ENCODE measurements at regions not wholly inside any gene's neighbourhood (a gene's known extent, or its start where the extent isn't known, plus 50 kb on each side); places are given as distances from the start of the nearest gene placed in this dataset.

DNA sequence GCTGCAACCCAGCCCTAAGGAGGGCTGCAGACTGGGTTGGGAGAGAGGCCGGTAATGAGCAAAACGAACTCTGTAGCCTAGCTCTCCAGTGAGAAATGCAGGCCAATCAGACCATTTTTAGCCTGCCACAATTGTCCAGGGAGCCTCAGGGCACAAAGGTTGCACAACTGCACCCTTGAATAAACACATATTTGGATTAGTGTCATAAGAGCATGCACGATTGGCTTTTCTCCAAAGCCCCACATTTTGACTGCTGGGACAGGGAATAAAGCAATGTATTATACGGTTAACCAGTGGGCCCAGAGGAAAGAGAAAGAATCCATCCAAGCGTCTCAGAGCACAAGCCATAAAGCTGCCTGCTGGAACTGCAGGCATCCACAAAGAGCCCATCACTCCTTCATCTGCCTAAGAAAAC is 729.4 kb upstream of the SGCG start:
- Histone ChIP-seq H3K4me2 (replicated peaks; ENCODE audit: low read depth, low read length, poor library complexity, severe bottlenecking) (no peak overlapping the region), H3K9me3 (ENCODE audit: control extremely low read depth in 1 of 3, control insufficient read depth in 2 of 3, insufficient read depth in 1 of 3, low read length in 2 of 3) (no peaks in the 10 kb centered on the region), H3K9ac (ENCODE audit: low read length) (no peak overlapping the region), H3K36me3 (replicated peaks in 1 of 2; ENCODE audit: control extremely low read depth in 1 of 2, control insufficient read depth in 1 of 2, extremely low read depth in 1 of 2, insufficient read depth in 2 of 2, low read length in 1 of 2) (no peaks in the 10 kb centered on the region), H3K4me1 (ENCODE audit: control insufficient read depth in 2 of 2, insufficient read depth in 2 of 2, low read length in 2 of 2) (no peaks in the 10 kb centered on the region), H3K4me3 (ENCODE audit: control extremely low read depth in 1 of 5, extremely low read depth in 1 of 5, insufficient read depth in 1 of 5, low read depth in 2 of 5, low read length in 4 of 5) (no peak overlapping the region), H3K27ac (ENCODE audit: low read length in 2 of 2) (no peak overlapping the region), H4K20me1 (ENCODE audit: control insufficient read depth, insufficient read depth, low read length, poor library complexity, severe bottlenecking) (no peaks in the 10 kb centered on the region), H2AFZ (ENCODE audit: insufficient read depth, low read depth, low read length, poor library complexity, severe bottlenecking) (no peak overlapping the region), H3K27me3 (replicated peaks in 1 of 4; ENCODE audit: control extremely low read depth in 1 of 4, control insufficient read depth in 3 of 4, insufficient read depth in 4 of 4, low read length in 3 of 4) (no peaks in the 10 kb centered on the region), H3K79me2 (ENCODE audit: control insufficient read depth, insufficient read depth, low read length) (no peaks in the 10 kb centered on the region)
- no peaks in the 10 kb centered on the region for H3K4me1 Mint-ChIP-seq
- TF ChIP-seq EZH2 (IDR thresholded peaks at IDR 0.05; ENCODE audit: borderline replicate concordance, insufficient read depth, low read depth, low read length, poor library complexity, severe bottlenecking) (no peak), CTCF (IDR thresholded peaks at IDR 0.05) (no peak)
- ChIA-PET CTCF (no interaction called here), POLR2A (no interaction called here)
- 90% methylated on average over 3 of the region's 5 CpGs for WGBS (ENCODE audit: insufficient coverage)
- peaks cover 6% of the 10 kb centered on the region for H3K9me3 Mint-ChIP-seq (ENCODE audit: insufficient read depth)
- ATAC-seq (ENCODE audit: low read depth): no peak
- no peak overlapping the region for H3K4me3 Mint-ChIP-seq
- no peak overlapping the region for H3K27ac Mint-ChIP-seq
- no peaks in the 10 kb centered on the region for H3K27me3 Mint-ChIP-seq
- intact Hi-C loops (cut with micrococcal nuclease): no loop called here
- DNase-seq: no peak

GRCh38 chr13:22454586-22454985 is 726.2 kb upstream of the SGCG start:
- Mint-ChIP-seq H3K9me3 (ENCODE audit: insufficient read depth) (peaks cover 6% of the 10 kb centered on the region), H3K4me3 (no peak overlapping the region), H3K4me1 (no peaks in the 10 kb centered on the region), H3K27me3 (no peaks in the 10 kb centered on the region), H3K27ac (no peak overlapping the region)
- 62% methylated on average over 3 of the region's 3 CpGs for WGBS (ENCODE audit: insufficient coverage)
- H3K9me3 ChIP-seq (ENCODE audit: control extremely low read depth in 1 of 3, control insufficient read depth in 2 of 3, insufficient read depth in 1 of 3, low read length in 2 of 3): no peaks in the 10 kb centered on the region
- intact Hi-C loops (cut with micrococcal nuclease): no loop called here
- no peak overlapping the region for H3K4me3 ChIP-seq (ENCODE audit: control extremely low read depth in 1 of 5, extremely low read depth in 1 of 5, insufficient read depth in 1 of 5, low read depth in 2 of 5, low read length in 4 of 5)
- ATAC-seq (ENCODE audit: low read depth) (no peak), DNase-seq (no peak)
- no peaks in the 10 kb centered on the region for H4K20me1 ChIP-seq (ENCODE audit: control insufficient read depth, insufficient read depth, low read length, poor library complexity, severe bottlenecking)
- no peak overlapping the region for H2AFZ ChIP-seq (ENCODE audit: insufficient read depth, low read depth, low read length, poor library complexity, severe bottlenecking)
- H3K27me3 ChIP-seq (replicated peaks in 1 of 4; ENCODE audit: control extremely low read depth in 1 of 4, control insufficient read depth in 3 of 4, insufficient read depth in 4 of 4, low read length in 3 of 4): no peaks in the 10 kb centered on the region
- H3K79me2 ChIP-seq (ENCODE audit: control insufficient read depth, insufficient read depth, low read length): no peaks in the 10 kb centered on the region
- TF ChIP-seq EZH2 (IDR thresholded peaks at IDR 0.05; ENCODE audit: borderline replicate concordance, insufficient read depth, low read depth, low read length, poor library complexity, severe bottlenecking) (no peak), CTCF (IDR thresholded peaks at IDR 0.05) (no peak)
- no peak overlapping the region for H3K27ac ChIP-seq (ENCODE audit: low read length in 2 of 2)
- CTCF ChIA-PET: no interaction called here
- H3K4me1 ChIP-seq (ENCODE audit: control insufficient read depth in 2 of 2, insufficient read depth in 2 of 2, low read length in 2 of 2): no peaks in the 10 kb centered on the region
- H3K4me2 ChIP-seq (replicated peaks; ENCODE audit: low read depth, low read length, poor library complexity, severe bottlenecking): no peak overlapping the region
- POLR2A ChIA-PET: no interaction called here
- H3K9ac ChIP-seq (ENCODE audit: low read length): no peak overlapping the region
- H3K36me3 ChIP-seq (replicated peaks in 1 of 2; ENCODE audit: control extremely low read depth in 1 of 2, control insufficient read depth in 1 of 2, extremely low read depth in 1 of 2, insufficient read depth in 2 of 2, low read length in 1 of 2): no peaks in the 10 kb centered on the region

Measured in B cell (primary cell).